HCT116 (cell line): ENCODE measurements at regions not wholly inside any gene's neighbourhood (a gene's known extent, or its start where the extent isn't known, plus 50 kb on each side); places are given as distances from the start of the nearest gene placed in this dataset.

Experiments
- CTCF ChIP-seq, 3 experiments: fragments of 200-600 bp in 1 of 3; sonication (generic) in 1 of 3; IDR thresholded peaks in 2 of 3; conservative IDR thresholded peaks in 1 of 3; 2 replicates each; pipeline ENCODE4 v1.5.1; 2012 to 2017; ENCODE audit warnings: low read depth in 2 of 3, low read length in 2 of 3, antibody characterized with exemption in 1 of 3, borderline replicate concordance in 1 of 3, control low read depth in 1 of 3, mild to moderate bottlenecking in 1 of 3, mixed read lengths in 1 of 3, mixed run types in 1 of 3, moderate library complexity in 1 of 3; ENCODE audit not compliant: insufficient read depth in 1 of 3
- EZH2phosphoT487 ChIP-seq: fragments of 200-600 bp; IDR thresholded peaks from 2 replicates; pipeline ENCODE4 v1.6.1; 2018; ENCODE audit warnings: antibody characterized with exemption, borderline replicate concordance
- POLR2A ChIP-seq: IDR thresholded peaks from 2 replicates; pipeline ENCODE4 v1.7.0; 2011; ENCODE audit warnings: borderline replicate concordance; ENCODE audit not compliant: insufficient read depth, insufficient read length; ENCODE audit errors: extremely low read depth
- POLR2AphosphoS5 ChIP-seq: IDR thresholded peaks from 2 replicates; pipeline ENCODE4 v1.6.1; 2011; ENCODE audit warnings: mild to moderate bottlenecking, low read depth, low read length, moderate library complexity
- SIN3A ChIP-seq: IDR thresholded peaks from 2 replicates; pipeline ENCODE4 v1.6.1; 2012; ENCODE audit warnings: low read depth
- SRF ChIP-seq: IDR thresholded peaks from 2 replicates; pipeline ENCODE4 v1.6.1; 2012; ENCODE audit warnings: low read depth
- ZBTB33 ChIP-seq: IDR thresholded peaks from 2 replicates; pipeline ENCODE4 v1.6.1; 2011; ENCODE audit warnings: mild to moderate bottlenecking, low read length, moderate library complexity; ENCODE audit not compliant: insufficient replicate concordance; ENCODE audit errors: extremely low read depth
- ZNF274 ChIP-seq: fragments of 200-500 bp; sonication (Bioruptor generic); IDR thresholded peaks from 2 replicates; pipeline ENCODE4 v1.6.1; 2014; ENCODE audit warnings: mild to moderate bottlenecking, low read depth, low read length, inconsistent platforms

GRCh38 chr6:100117680-100118079, 123.7 kb upstream of the MCHR2 start:
- TF ChIP-seq CTCF (IDR thresholded peaks at IDR 0.05 in 2 of 3, conservative IDR thresholded peaks at IDR 0.05 in 1 of 3; ENCODE audit: borderline replicate concordance in 1 of 3, insufficient read depth in 1 of 3, low read depth in 2 of 3, low read length in 2 of 3) = no peak
- no peak for TF ChIP-seq POLR2AphosphoS5
- no peak for TF ChIP-seq SIN3A
- no peak for TF ChIP-seq EZH2phosphoT487
- TF ChIP-seq POLR2A = no peak
- no peak for TF ChIP-seq SRF
- no peak for TF ChIP-seq ZNF274
- no peak for TF ChIP-seq ZBTB33
